ENCODE measurements at regions not wholly inside any gene's neighbourhood (a gene's known extent, or its start where the extent isn't known, plus 50 kb on each side); places are given as distances from the start of the nearest gene placed in this dataset.
"Not testable (repeated sequence)": the region's sequence is repeated elsewhere in the genome, so short reads cannot be mapped to it uniquely, and the experiment has no call there.

DNA sequence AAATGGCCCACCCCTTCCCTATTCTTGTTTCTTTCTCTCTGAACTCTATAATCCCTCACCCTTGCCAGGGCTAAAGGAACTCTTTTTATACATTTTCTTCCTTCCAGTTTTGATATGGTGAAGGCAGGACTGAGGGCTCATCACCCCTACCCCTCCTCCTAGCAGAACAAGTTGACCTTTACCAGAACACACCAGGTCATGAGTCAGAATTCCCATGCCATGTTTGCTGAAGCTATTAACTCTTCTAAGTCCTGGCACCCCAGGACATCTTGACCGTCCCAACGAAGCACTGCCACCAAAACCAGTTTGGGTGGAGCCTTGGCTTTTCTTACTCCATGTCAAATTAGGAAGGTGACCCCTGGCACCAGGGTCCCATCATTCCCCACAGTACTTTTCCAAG is 57.5 kb upstream of the DYNLT3 start:
- no peak for DNase-seq

DNA sequence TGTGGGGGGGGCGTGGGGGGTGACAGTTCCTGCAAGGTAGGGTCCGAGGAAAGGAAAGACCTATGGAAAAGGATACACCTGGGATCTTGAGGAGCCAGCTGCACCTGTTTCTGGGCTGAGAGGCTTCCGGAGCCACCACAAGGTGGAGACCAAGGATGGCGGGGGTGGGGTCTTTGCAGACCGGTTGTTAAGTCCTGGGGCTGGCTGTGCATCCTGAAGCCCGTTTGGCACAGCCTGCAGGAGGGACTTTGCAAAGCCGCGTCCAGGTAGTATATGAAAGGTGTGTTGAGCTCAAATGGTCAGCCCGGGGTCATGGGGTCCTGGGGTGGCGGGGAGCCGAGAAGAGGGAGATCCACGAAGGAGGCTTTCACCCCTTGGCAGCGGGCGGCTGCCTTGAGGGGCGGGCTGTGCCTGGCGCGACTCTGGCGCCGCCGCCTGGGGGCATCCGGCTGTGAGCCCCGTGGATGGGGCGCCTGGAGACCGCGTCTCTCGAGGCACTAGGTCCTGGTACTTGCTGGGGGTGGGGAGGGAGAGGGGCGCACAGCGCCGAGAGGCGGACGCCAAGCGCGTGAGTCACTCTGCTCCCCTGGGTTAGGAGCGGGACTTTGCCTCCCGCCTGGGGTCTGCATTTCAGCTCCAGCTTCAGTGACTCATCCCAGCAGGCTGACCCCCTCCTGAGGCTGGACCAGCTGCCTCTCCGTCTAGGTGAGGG is 58.2 kb upstream of the DYNLT3 start:
- no peak for DNase-seq

DNA sequence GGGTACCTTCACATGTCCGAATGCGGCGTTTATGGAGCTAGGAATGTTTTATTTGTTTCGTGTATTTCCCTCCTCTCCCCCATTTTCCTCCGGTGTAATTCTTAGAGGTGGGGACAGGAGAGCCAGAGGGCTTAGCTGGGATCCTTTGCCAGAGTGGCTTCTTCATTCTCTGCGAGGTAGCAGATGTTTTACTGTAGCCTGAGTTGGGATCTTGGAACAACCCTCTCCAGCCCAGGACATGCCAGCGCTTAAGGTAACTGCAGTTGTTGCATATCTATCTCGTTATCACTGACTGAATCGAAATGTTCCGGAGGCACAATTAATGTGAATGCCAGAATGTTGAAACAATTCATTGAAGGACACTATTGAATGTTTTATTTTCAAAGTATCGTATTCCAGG is 59.0 kb upstream of the DYNLT3 start:
- DNase-seq = no peak

DNA sequence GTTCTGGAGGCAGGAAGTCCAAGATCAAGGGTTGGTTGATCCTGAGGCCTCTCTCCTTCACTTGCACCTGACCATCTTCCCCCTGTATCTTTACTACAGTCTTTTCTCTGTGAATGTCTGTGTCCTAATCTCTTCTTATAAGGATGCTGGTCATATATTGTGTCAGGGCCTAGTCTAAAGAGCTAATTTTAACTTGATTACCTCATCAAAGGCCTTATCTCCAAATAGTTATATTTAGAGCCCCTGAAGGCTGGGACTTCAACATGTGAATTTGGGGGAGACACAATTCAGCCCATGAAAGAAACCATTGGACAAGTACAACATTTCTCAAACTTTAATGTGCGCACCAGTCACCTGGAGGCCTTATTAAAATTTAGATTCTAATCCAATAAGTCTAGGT is 62.8 kb upstream of the DYNLT3 start:
- DNase-seq = no peak

DNA sequence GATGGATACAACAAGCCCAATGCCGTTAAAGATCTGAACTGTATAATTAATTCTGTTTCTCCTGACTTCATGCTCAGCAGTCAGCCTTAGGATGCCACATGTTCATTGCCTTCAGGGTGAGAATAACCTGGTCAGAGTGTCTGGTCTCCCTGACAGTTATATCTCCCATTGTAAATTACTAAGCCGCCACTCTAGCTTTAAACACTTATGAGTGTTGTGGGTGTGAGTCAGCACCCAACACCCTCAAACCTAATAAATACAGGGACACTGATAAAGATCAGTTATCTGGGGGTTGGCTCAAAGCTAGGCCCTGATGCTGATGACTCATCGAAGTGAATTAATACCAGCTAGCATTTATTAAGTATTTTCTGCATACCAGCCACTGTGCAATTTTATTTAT is 64.9 kb upstream of the DYNLT3 start:
- no peak for DNase-seq

DNA sequence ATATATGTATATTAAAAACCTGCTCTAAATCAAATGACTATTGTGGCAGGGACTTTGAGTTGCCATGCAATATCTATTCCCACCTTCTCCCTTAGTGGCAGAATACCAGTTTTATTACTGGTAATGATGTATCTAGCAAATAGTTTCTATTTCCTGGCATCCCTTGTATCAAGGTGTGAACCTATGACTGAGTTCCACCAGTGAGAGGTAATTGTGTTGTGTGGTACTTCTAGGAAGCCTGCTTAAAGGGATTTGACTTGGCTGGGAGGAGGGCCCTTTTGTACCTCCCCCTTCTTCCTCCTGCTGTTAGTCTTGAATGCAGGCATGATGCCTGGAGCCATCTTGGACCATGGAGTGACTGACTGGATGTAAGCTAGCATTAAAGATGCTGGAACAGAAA is 65.4 kb upstream of the DYNLT3 start:
- DNase-seq = no peak

DNA sequence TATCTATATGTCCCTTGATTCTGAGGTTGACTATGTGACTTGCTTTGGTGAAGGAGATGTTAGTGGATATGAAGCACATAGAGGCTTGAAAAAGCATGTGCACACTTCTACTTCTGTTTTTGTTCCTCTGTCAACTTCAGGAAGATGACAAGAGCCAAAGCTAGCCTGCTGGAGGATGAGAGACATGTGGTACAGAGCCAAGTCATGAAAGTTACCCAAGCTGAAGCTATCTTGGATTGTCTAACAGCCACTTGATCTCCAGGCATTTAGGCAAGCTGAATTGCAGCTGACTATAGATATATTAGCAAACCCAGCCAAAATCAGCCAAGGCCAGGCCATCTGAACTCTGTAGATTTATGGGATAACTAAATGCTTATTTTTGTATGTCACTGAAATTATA is 70.8 kb upstream of the DYNLT3 start:
- DNase-seq = no peak

DNA sequence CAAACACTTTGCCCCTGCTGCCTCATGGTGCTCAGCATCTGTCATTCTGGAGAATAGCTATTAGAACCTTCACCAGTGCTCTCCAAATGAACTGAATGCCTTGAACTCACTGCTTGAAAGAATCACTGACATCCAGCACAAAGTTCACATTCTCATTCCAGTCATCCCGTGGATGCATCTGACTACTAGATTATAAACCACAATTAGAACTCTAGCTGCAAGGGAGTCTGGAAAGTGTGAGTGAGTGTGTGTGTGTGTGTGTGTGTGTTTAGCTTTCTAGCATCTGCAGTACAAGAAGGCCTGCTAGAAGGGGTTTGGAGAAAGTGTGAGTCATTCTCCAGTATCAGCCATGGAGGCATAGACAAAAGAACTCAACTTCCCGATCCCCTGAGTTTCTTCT is 71.3 kb upstream of the DYNLT3 start:
- no peak for DNase-seq

DNA sequence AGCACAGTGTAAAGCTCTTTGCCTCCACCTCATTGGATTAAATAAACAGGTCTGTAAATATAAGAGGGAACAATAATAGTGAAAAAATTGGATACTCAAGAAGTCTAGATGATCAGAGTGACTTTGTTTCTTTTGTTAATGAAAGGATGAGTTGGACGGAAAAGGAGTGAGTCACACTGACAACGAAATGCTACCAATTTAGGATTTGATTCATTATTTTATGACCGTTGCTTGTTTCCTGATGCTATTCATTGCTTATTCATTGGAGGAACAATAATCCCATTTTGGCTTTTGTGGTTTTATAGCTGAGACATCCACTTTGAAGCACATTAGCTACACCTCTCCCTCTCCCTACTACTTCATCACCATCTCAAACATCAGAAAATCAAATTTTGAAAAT is 74.4 kb upstream of the DYNLT3 start:
- DNase-seq = peak in 2 of 3 donors; percentile 14 to 45

DNA sequence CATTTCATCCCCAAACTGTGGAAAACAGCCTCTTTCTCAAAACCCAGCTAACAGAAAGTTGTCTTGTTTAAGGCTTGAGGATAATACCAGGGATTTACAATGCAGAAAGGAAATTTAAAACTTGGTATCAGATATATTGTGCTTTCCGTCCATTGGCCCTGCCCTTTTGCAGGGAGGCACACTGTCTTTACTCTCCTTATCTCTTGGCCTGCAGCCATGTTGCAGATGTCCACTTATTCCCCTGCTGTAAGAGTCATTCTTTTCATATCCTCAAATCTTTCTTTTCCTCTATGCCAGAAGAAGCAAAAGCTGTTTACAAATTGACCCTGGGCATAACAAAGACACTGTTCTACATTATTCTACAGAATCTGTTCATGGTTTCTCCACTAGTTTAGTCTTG is 75.6 kb upstream of the DYNLT3 start:
- no peak for DNase-seq

DNA sequence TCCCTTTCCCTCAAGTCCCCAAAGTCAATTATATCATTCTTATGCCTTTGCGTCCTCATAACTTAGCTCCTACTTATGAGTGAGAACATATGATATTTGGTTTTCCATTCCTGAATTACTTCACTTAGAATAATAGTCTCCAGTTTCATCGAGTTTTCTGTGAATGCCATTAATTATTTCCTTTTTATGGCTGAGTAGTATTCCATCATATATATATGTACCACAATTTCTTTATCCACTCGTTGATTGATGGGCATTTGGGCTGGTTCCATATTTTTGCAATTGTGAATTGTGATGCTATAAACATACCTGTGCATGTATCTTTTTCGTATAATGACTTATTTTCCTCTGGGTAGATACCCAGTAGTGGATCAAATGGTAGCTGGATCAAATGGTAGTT is 78.4 kb upstream of the DYNLT3 start:
- not testable (repeated sequence) for DNase-seq

DNA sequence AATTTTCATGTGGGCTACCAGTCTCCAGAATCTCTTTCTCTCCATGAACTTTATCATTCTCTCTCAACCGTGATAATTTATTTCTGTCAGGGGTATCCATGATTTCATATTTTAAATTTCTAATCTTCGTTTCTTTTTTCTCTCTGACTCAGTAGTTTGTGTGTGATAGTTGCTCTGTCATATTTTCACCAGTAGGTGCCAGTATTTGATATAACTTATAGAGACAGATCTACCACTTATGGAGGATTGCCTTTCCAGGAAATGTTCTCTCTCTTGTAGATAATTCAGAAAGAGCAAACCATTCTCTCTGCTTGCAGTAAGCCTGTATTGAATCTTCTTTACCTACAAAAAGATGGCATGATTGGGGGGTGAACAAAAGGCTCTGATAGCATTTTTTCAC is 79.3 kb upstream of the DYNLT3 start:
- peak; percentile 25 to 59 (median 52) for DNase-seq

DNA sequence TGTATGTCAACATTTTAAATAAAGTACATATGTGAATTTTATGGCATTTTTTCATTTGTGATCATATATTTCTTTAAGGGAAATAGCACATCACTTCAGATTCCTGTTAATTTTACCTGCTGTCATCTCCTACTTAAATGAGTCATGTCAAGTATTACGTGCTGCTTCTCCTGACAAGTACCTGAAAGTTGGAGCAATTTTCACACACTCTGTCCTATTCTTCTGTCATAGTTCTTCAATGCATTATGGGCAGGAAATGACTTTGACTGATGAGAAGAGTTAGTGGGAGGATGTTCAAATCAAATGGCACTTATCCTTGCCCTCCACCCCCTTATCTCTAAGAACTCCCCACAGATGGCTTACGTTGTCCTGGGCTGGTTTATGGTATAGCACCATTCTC is 64.2 kb upstream of the SYTL5 start:
- no peak for DNase-seq

DNA sequence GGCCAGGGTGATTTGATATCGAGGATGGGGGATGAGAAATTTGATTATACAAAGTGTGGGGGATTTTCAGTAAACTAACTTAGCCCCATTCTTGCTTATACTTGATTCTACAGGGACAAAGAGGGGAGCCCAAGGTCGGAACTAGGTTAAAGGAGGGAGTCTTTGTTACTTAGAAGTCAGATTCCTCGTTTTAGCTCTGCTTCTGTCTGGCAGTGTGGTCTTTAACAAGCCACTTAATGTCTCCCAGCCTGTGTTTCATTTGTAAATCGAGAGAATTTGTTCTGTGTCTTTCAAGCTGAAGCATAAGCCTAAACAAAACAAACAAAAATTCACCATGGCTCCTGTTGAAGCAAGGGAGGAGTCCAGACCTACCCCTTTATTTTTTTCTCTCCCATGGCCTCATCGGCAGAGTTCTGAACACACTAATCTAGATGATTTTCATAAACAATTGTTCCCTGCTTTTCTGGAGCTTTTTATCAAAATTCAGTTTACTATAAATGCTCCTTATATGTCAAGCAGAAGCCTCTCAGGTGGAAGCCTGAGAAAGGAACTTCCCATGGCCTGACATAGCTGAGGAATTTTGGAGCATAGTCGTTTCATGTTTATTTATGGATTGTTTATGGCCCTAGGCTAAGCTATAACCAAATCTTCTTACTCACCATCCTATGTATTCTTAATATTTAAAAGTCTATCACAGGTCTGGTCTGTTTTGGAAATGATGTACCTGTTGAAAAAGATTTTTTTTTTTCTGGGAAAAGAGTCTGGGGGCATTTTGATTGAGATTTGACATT is 62.6 kb upstream of the SYTL5 start:
- no peak for DNase-seq

DNA sequence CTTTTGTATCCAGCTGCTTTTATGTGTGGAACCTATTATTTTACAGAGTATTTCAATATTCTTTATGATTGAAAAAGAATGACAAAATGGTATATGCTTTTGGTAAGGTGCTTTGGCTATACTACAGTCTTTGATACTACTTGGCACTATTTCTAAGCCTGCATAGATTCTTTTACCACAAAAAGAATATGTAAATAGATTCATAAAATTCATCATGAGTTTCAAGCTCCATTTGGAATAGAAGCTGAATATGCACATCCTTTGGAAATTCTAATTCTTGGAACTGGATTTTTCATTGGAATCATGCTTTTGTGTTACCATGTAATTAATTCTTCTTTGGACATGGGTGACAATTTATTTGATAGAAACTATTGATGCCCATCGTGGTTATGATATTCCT is 60.2 kb upstream of the SYTL5 start:
- DNase-seq = no peak

DNA sequence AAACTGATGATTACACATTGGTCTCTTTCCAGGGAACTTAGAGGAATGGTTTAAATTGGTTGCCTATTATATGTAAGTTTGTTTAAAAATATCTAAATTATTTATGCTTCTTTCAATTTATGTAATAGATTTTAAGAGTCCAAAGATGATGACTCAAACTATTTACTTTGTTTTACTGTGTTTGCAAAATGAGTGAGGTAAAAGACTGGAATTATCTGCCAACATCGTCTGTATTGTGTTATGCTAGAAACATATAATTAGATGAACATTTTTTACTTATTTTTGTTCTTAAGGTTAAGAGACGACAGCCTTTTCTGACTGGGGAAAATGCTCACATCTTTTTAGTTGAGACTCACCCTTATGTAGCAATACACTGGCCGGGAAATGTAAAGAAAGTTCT is 51.1 kb upstream of the SYTL5 start:
- no peak for DNase-seq

DNA sequence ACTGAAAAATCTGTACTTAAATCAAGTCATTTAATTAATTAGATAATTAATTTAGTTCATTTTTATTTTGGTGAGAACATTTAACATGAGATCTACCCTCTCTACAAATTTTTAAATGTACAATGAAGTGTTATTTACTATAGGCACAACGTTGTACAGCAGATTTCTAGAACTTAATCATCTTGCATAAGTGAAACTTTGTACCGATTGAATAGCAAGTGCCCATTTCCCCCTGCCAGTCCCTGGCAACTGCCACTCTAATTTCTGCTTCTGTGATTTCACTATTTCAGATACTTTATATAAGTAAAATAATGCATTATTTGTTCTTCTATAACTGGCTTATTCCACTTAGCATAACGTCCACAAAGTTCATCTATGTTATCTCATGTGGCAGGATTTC is 50.1 kb upstream of the SYTL5 start:
- no peak for DNase-seq
